ENCODE measurements at regions not wholly inside any gene's neighbourhood (a gene's known extent, or its start where the extent isn't known, plus 50 kb on each side); places are given as distances from the start of the nearest gene placed in this dataset.

DNA sequence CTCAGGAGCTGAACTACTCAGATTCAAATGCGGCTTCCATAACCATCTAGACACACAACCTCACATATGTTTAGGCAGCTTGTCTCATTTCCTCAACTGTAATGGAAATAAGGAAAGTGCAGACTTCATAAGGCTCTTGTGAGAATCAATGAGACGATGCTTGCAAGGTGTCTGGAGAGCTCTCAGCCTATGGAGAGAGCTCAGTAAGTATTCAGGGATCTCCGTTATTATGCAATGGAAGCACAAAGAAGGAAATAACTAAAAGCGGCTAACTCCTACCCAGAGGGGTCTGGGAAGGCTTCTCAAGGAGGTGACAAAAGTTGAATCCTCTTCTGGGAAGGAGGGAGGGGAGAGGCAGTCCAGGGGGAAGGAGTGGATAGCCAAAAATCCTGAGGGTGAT lies 50.1 kb upstream of the LIPC start:
- TF ChIP-seq, protein P1, sequence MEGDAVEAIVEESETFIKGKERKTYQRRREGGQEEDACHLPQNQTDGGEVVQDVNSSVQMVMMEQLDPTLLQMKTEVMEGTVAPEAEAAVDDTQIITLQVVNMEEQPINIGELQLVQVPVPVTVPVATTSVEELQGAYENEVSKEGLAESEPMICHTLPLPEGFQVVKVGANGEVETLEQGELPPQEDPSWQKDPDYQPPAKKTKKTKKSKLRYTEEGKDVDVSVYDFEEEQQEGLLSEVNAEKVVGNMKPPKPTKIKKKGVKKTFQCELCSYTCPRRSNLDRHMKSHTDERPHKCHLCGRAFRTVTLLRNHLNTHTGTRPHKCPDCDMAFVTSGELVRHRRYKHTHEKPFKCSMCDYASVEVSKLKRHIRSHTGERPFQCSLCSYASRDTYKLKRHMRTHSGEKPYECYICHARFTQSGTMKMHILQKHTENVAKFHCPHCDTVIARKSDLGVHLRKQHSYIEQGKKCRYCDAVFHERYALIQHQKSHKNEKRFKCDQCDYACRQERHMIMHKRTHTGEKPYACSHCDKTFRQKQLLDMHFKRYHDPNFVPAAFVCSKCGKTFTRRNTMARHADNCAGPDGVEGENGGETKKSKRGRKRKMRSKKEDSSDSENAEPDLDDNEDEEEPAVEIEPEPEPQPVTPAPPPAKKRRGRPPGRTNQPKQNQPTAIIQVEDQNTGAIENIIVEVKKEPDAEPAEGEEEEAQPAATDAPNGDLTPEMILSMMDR (IDR thresholded peaks at IDR 0.05; ENCODE audit: insufficient read depth, low read depth, low read length, missing control alignments) = no peak
- no peak overlapping the region for H3K4me3 ChIP-seq (ENCODE audit: low read length)
- no peak for DNase-seq (ENCODE audit: low read depth)

Data from epithelial cell of esophagus (primary cell).